ENCODE measurements at regions not wholly inside any gene's neighbourhood (a gene's known extent, or its start where the extent isn't known, plus 50 kb on each side); places are given as distances from the start of the nearest gene placed in this dataset.

DNA sequence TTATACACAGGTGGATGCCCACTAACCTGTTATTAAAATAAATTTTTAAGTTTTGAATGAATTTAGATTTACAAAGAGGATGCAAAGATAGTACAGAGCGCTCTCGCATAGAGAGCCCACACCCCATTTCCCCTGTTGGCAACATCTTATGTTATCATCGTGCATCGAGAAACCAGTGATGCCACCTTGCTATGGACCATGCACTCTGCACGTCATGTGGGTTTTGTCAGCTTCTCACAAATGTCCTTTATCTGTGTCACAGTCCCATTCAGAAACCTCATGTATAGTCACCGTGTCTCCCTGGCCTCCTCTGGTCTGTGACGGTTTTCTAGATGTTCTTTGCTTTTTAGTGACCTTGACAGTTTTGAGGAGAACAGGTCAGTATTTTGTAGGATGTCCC, 60.0 kb downstream of the ING1 start:
- no peak for DNase-seq

DNA sequence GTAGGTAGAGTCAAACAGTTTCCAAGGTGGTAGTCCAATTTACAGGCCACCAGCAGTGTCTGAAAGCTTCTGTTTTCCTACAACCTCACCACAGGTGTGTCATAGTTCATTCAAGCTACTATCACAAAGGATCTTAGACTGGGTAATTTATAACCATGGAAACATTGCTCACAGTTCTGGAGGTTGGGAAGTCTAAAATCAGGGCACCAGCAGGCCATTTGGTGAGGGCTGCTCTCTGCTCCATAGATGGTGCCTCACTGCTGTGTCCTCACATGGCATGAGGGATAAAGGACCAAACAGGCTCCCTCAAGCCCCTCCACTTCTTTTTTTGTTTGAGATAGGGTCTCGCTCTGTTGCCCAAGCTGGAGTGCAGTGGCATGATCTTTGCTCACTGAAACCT, 60.6 kb downstream of the ING1 start:
- no peak for DNase-seq

GRCh38 chr13:110774490-110774889, 61.0 kb downstream of the ING1 start:
- DNase-seq: no peak

DNA sequence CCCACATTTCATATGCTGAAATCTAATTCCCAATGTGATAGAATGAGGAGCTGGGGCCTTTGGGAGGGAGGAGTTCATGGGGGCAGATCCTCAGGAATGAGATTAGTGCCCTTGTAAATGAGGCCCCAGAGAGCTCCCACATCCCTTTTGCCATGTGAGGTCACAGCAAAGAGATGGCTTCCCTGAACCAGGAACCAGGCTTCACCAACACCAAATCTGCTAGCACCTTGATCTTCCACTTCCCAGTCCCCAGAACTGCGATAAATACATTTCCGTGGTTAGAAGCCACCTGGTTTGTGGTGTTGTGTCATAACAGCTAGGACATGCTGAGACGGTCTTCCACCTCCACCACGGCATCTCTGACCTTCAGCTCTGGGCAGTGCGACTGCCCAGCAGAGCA, 62.1 kb downstream of the ING1 start:
- no peak for DNase-seq

DNA sequence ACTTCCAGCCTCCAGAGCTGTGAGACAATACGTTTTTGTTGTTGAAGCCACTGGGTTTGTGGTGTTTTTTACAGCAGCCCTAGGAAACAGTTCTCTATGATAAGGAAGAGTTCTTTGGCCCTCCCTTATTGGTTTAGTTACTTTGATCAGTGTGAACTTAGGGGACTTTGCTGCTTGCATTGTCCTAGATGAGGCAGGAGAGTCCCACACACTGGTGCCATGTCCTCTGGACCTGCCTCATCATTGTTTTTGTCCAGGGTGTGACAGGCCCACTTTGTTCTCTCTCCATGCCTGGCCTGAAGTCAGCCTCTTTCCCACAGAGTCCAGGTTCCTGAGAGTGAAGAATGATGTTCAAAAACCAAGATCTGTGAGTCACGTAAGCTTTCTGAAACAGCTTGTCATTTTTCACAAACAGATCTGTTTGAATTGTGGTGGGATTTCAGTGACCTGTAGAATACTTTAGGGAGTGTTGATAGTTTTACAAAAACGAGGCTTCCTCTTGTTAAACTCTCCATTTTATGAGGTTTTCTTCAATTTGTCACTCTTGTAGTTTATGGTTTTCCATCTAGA, 63.8 kb downstream of the ING1 start:
- no peak for DNase-seq

GRCh38 chr13:110779022-110779421, 65.5 kb downstream of the ING1 start:
- DNase-seq: peak; percentile 40

DNA sequence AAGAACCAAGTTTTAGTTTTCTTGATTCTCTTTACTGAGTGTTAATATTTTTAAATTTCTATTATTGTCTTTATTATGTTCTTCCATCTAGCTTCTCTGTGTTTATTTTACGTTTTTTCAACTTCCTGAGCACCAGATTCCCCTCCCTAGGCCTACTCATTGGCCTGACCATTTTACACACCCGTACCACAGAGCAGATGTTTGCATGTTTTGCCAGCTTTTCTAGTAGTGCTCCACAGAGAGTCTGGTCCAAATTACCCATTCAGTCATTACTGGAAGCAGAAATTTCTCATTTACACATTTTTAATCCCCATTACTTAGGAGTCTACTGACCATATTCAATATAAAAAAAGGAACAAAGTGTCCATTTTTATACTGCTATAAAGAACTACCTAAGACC, 66.9 kb downstream of the ING1 start:
- DNase-seq: peak; percentile 13

- no peak for DNase-seq
These were observed 68.7 kb downstream of the ING1 start for GRCh38 chr13:110782185-110782584.

DNA sequence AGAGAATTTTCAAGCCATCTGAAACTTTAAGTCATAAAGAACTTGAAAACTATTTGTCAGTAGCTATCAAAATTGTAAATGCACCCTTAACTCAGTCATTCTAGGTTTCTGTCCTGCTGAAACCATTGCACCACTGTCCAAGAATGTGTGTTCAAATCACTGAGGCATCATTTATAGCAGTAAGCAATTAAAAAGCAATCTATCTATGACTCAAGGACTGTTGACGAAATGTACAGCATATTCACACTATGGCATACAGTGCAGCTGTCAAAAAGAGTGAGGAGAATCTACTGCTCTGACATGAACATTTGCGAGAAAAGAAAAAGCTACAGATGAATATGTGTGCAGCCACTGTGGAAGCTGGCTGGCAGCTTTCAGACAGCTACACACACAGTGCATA, 71.2 kb downstream of the ING1 start:
- peak; percentile 6 for DNase-seq

DNA sequence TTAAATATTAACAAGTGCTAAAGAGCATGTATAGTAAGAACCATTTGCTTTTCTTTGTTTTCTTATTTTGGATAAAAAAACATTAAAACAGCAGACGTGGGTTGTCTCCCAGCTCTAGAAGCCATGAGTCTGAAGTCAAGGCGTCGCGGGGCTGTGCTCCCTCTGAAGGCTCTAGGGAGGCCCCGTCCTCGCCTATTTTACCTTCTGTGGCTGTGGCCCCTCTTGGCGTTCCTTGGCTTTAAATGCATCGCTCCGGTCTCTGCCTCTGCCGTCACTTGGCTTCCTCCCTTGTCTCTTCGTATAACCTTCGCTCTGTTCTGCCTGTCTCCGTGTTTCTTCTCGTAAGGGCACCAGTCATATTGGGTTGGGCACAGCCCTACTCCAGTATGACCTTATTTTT, 75.3 kb downstream of the ING1 start:
- DNase-seq: no peak

DNA sequence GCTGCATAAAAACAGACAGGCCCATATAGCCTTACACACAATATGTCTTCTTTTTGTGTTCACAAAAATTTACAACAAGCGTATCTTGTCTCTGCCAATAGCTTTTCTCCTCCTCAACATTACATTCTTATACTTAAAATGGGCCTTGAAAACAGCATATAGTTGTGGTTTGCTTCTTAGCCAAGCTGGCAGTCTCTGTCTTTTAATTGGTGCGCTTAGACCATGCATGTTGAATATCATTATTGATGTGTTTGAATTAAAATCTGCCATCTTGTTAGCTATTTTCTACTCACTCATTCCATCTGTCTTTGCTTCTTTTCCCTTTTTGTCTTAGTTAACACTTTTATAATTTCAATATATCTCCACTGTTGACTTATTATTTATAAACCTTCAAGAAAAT, 76.4 kb downstream of the ING1 start:
- no peak for DNase-seq

- DNase-seq: no peak
These were observed 76.9 kb downstream of the ING1 start for GRCh38 chr13:110790371-110790770.

GRCh38 chr13:110794209-110794608, 80.7 kb downstream of the ING1 start:
- DNase-seq: no peak

DNA sequence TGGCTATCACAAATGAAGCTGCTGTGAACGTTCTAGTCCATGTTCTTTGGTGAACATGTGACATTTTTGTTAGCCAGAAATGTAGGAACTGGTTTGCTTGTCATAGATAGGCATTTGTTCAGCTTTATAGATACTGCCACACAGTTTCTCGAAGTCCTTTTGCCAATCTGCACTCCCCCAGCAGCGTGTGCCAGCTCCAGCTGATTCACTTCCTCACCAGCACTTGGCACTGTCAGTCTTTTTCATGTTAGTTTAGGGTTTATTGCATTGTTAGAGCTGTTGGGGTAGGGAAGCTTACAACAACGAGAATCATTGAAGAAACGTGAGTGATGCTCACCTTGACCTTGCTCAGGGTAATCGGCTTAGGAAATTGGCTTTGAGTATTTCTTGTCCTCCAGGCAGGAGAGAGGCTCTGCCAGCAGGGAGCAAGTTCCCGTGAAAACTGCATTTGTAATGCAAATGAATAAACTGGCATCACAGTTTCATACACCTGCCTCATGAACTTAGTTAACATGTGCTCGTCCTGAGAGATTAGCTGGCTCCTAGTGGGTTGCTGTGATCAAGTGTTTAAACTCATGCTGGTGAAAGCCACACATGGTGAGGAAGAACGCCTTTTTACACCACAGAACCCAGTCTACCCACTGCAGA, 83.9 kb downstream of the ING1 start:
- DNase-seq: no peak

DNA sequence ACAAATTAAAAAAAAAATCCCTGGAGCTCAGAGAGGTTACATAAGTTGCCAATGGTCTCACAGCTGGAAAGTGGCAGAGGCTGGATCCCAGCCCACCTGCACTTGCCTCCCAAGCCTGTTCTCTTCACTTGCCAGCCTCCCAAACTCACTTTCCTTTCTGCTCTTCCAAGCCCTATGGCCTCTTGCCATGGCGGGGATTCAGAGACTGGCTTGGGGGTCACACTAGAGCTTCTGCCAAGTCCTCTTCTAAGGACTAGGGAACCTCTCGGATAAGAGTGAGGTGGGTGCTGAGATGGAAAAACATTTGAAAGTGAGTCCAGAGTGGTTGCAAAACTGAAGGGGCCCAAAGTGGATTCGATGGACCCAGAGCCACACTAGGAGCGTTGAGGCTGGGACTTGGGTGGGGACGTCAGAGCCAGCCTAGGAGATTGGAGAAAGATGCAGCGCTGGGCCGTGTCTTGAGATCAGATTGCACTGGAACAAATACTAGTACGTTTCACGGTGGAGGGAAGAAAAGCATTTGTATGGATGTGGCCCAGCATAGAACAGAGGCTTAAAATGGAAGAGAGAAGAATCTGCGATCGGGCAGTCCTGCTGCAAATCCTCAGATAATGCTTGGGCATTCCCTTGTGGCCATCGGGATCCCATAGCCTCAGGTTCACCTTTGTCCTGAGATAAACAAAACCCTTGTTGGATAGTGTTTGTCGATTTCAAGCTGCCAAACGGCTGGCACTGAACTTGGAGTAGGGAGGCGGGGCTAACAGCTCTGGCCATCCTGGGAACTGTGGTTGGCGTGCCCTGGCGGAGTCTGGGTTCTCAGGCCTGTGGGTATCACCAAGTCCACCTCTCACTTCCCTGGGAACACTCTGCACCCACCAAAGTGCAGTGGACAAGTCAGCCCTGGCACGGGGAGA, 84.8 kb downstream of the ING1 start:
- no peak for DNase-seq

- peak; percentile 76 for DNase-seq
These were observed 86.0 kb downstream of the ING1 start for GRCh38 chr13:110799246-110800236.

DNA sequence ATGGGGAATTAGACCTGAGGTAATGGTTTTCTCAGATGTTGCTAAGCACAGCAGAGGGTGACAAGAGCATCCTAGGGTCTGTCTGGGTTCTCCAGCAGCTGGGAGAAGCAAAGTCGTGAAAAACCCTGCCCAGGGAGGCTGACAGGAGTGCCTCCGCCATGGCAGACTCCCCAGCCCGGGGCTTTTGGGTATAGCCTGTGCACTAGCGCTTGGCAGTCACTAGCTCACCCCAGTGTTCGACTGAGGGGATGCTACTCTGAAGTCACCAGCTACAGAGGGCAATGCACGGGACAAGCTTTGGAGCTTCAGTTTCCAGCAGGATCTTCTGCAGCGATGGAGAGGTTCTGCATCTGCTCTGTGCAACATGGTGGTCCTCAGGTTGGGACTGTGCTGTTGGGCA, 87.5 kb downstream of the ING1 start:
- DNase-seq: no peak

DNA sequence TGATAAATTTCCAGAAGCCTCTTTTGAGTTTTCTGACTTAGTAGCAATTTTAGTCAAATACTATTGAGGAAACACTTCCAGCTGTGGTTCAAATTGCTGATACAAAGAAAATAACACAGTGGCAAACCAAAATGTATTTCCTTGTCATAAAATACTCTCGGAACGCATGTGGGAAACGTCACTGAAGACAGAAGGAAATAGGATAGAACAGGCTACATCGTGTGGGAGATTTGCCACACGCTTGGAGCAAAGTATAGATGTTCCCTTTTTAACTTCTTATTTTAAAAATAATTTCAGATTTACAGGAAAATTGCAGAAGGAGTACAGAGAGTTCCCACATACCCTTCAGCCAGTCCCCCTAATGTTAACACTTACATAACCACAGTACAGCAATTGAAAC, 88.8 kb downstream of the ING1 start:
- DNase-seq: no peak

GRCh38 chr13:110806636-110807035, 93.1 kb downstream of the ING1 start:
- DNase-seq: no peak

GRCh38 chr13:110807546-110807945, 94.0 kb downstream of the ING1 start:
- DNase-seq: no peak

DNA sequence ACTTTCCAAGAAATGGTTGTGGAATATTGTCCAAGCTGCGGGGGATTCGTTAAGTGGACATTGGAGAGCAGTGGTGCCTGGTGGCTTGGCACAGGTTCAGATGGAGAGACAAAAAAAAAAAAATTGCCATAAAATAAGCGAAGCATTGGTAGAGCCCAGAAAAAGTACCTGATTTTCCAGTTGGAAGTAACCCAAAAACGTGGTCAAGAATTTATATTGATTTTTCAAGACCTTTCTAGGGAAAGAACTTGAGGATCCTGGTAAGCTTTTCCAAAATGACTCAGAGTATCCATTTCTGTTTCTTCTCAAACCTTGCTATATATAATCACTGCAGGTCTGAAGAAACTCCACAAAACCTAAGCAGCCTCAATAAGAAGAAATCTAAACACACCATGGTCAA, 94.6 kb downstream of the ING1 start:
- DNase-seq: no peak

DNA sequence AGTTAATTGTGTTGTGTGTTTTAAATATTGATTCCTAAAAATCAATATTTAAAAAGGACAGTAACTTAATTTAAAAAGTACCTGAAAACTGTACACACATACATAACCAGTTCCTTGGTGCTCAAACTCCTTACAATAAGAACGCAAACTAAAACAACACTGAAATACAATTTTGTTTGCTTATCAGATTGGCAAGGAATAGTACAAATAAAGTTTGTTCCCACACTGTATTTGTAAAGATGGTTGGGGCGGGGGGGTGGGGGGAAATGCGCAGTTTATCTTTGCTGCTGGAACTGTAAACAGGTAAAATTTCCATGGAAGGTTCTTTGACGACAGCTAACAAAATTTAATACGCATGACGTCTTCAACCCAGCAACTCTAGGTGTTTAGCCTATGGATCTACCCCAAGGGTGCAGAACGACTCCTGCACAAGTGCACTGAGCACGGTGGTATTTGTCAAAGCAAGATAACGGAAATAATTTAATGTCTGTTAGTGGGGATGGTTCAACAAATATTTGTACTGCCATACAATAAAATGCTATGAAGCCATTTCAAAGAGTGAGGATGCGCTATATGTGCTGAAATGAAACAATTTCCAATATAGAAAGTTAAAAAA, 96.5 kb downstream of the ING1 start:
- DNase-seq: no peak

Data from fibroblast of skin of scalp (primary cell).